HG02588 (cell line): ENCODE measurements at regions not wholly inside any gene's neighbourhood (a gene's known extent, or its start where the extent isn't known, plus 50 kb on each side); places are given as distances from the start of the nearest gene placed in this dataset.
"Not testable (repeated sequence)": the region's sequence is repeated elsewhere in the genome, so short reads cannot be mapped to it uniquely, and the experiment has no call there.

Experiments
- ATAC-seq: cut with Tn5 transposase; IDR thresholded peaks from one replicate; pipeline ENCODE4 v1.9.1; 2021; ENCODE audit warnings: mild to moderate bottlenecking, moderate library complexity; ENCODE audit not compliant: unreplicated experiment

- ATAC-seq = no peak
Observed at GRCh38 chr17:37829592-37830123, 84.8 kb upstream of the HNF1B start.

- ATAC-seq = no peak
Observed at GRCh38 chr17:37828651-37829124, 83.8 kb upstream of the HNF1B start.

GRCh38 chr17:37827905-37828650 is 83.2 kb upstream of the HNF1B start:
- no peak for ATAC-seq

GRCh38 chr17:37826497-37827430 is 81.9 kb upstream of the HNF1B start:
- ATAC-seq = no peak

- ATAC-seq = no peak
Observed at GRCh38 chr17:37825851-37826250, 81.0 kb upstream of the HNF1B start.

- ATAC-seq = no peak
Observed at GRCh38 chr17:37824534-37825485, 80.0 kb upstream of the HNF1B start.

GRCh38 chr17:37823996-37824395 is 79.1 kb upstream of the HNF1B start:
- no peak for ATAC-seq

GRCh38 chr17:37820995-37821713 is 76.3 kb upstream of the HNF1B start:
- ATAC-seq = no peak

GRCh38 chr17:37820313-37820994 is 75.6 kb upstream of the HNF1B start:
- ATAC-seq = no peak

- no peak for ATAC-seq
Observed at GRCh38 chr17:37818689-37819088, 73.8 kb upstream of the HNF1B start.

GRCh38 chr17:37816950-37817349 is 72.1 kb upstream of the HNF1B start:
- ATAC-seq = no peak

GRCh38 chr17:37815536-37815935 is 70.7 kb upstream of the HNF1B start:
- ATAC-seq = no peak

- ATAC-seq = no peak
Observed at GRCh38 chr17:37813751-37814150, 68.9 kb upstream of the HNF1B start.

- not testable (repeated sequence) for ATAC-seq
Observed at GRCh38 chr17:37808846-37809245, 64.0 kb upstream of the HNF1B start.

GRCh38 chr17:37802712-37803416 is 58.0 kb upstream of the HNF1B start:
- no peak for ATAC-seq

- no peak for ATAC-seq
Observed at GRCh38 chr17:37802061-37802595, 57.3 kb upstream of the HNF1B start.

GRCh38 chr17:37801171-37801570 is 56.3 kb upstream of the HNF1B start:
- ATAC-seq = no peak

GRCh38 chr17:37797206-37797605 is 52.3 kb upstream of the HNF1B start:
- no peak for ATAC-seq
